Endothelial cell of umbilical vein (primary cell): ENCODE measurements at regions not wholly inside any gene's neighbourhood (a gene's known extent, or its start where the extent isn't known, plus 50 kb on each side); places are given as distances from the start of the nearest gene placed in this dataset.

Experiments used
- BruUV-seq: library from RNA; stranded (reverse); fragments of 400-500 nt; replicated peaks from 2 replicates; lab custom pipeline; 2021; lab: Mats Ljungman, UMichigan
- CTCF ChIA-PET: fragments of 300-600, 350-600 bp; sonication (Branson Sonifier 250); formaldehyde crosslinking; loops from one replicate; lab custom pipeline; 2021; ENCODE audit warnings: antibody characterized with exemption, inconsistent platforms; lab: Charles Lee
- POLR2A ChIA-PET: fragments of 300-600, 350-600 bp; sonication (Branson Sonifier 250); formaldehyde crosslinking; loops from one replicate; lab custom pipeline; 2021; ENCODE audit warnings: antibody characterized with exemption, inconsistent platforms; lab: Charles Lee
- DNase-seq: peaks from one replicate; pipeline ENCODE4 v3.0.0-alpha.2; 2011; ENCODE audit warnings: low read depth, low spot score
- FAIRE-seq: peaks from 2 replicates; lab custom pipeline; 2011; peaks lifted over from hg19 to GRCh38; lab: Jason Lieb, UNC
- H2AFZ ChIP-seq: 2 replicates; pipeline ENCODE4 v1.6.0; 2012; ENCODE audit warnings: low read depth, low read length, control low read depth, inconsistent platforms
- H3K27ac ChIP-seq: 2 replicates; pipeline ENCODE4 v1.5.1; 2011; ENCODE audit warnings: low read depth, mild to moderate bottlenecking, control low read depth, low read length, moderate library complexity; ENCODE audit not compliant: insufficient read depth
- H3K27me3 ChIP-seq, 2 experiments: 2 replicates each; pipeline versions ENCODE4 v1.6.0 to v1.6.1; 2011; ENCODE audit warnings: low read length in 2 of 2, mixed read lengths in 1 of 2; ENCODE audit not compliant: control insufficient read depth in 2 of 2, insufficient read depth in 2 of 2
- H3K36me3 ChIP-seq, 2 experiments: 2 replicates in 1 of 2; 3 replicates in 1 of 2; pipeline ENCODE4 v1.5.1; 2011; ENCODE audit warnings: low read length in 2 of 2, mild to moderate bottlenecking in 1 of 2, moderate library complexity in 1 of 2; ENCODE audit not compliant: control insufficient read depth in 2 of 2, insufficient read depth in 2 of 2; ENCODE audit errors: extremely low read depth in 1 of 2
- H3K4me1 ChIP-seq: 3 replicates; pipeline ENCODE4 v1.5.1; 2011; ENCODE audit warnings: mild to moderate bottlenecking, low read length; ENCODE audit not compliant: control insufficient read depth, insufficient read depth; ENCODE audit errors: extremely low read depth
- H3K4me2 ChIP-seq: 2 replicates; pipeline ENCODE4 v1.6.1; 2011; ENCODE audit warnings: low read length, control low read depth, mixed read lengths; ENCODE audit not compliant: insufficient read depth
- H3K4me3 ChIP-seq, 3 experiments: fragments of 200-600 bp in 1 of 3; sonication (generic), shearing (Covaris generic) in 1 of 3; replicated peaks in 1 of 3; 2 replicates each; pipeline ENCODE4 v1.5.1; 2011 to 2016; ENCODE audit warnings: control low read depth in 3 of 3, low read length in 3 of 3, mild to moderate bottlenecking in 2 of 3, inconsistent platforms in 1 of 3, low read depth in 1 of 3, moderate library complexity in 1 of 3; ENCODE audit not compliant: insufficient read depth in 1 of 3
- H3K79me2 ChIP-seq: 2 replicates; pipeline ENCODE4 v1.6.0; 2012; ENCODE audit warnings: low read length, inconsistent platforms; ENCODE audit not compliant: control insufficient read depth, insufficient read depth
- H3K9ac ChIP-seq: replicated peaks from 2 replicates; pipeline ENCODE3; 2011; ENCODE audit warnings: low read length, control low read depth; ENCODE audit not compliant: insufficient read depth; ENCODE audit errors: extremely low read depth
- H3K9me1 ChIP-seq: replicated peaks from 3 replicates; pipeline ENCODE4 v1.6.0; 2011; ENCODE audit warnings: mild to moderate bottlenecking, low read length; ENCODE audit not compliant: control insufficient read depth, insufficient read depth; ENCODE audit errors: extremely low read depth
- H3K9me3 ChIP-seq: replicated peaks from 2 replicates; pipeline ENCODE4 v1.5.1; 2012; ENCODE audit warnings: low read length, inconsistent platforms; ENCODE audit not compliant: control insufficient read depth, insufficient read depth
- H4K20me1 ChIP-seq: replicated peaks from 2 replicates; pipeline ENCODE3; 2011; ENCODE audit warnings: mild to moderate bottlenecking, low read length; ENCODE audit not compliant: control insufficient read depth, insufficient read depth; ENCODE audit errors: extremely low read depth
- CTCF ChIP-seq, 2 donors: IDR thresholded peaks; 1 replicate in 1 of 2; 2 replicates in 1 of 2; pipeline ENCODE4 v1.5.1; 2011; ENCODE audit warnings: low read length in 2 of 2, mild to moderate bottlenecking in 2 of 2, moderate library complexity in 2 of 2, control low read depth in 1 of 2, inconsistent platforms in 1 of 2, low read depth in 1 of 2; ENCODE audit not compliant: insufficient read depth in 1 of 2; ENCODE audit errors: extremely low read depth in 1 of 2
- EZH2 ChIP-seq: IDR thresholded peaks from 2 replicates; pipeline ENCODE4 v1.6.1; 2012; ENCODE audit warnings: borderline replicate concordance, low read depth, mild to moderate bottlenecking, moderate library complexity, low read length, inconsistent platforms; ENCODE audit not compliant: severe bottlenecking
- GATA2 ChIP-seq: IDR thresholded peaks from 2 replicates; pipeline ENCODE4 v1.7.0; 2011; ENCODE audit warnings: low read depth, mild to moderate bottlenecking, moderate library complexity, mixed read lengths, low read length; ENCODE audit not compliant: insufficient read length, insufficient read depth
- JUN ChIP-seq: IDR thresholded peaks from 2 replicates; pipeline ENCODE4 v1.6.1; 2011; ENCODE audit warnings: borderline replicate concordance, low read depth; ENCODE audit not compliant: insufficient read length, insufficient read depth
- MAX ChIP-seq: IDR thresholded peaks from 2 replicates; pipeline ENCODE4 v1.6.1; 2011; ENCODE audit not compliant: insufficient read depth, insufficient read length
- MYC ChIP-seq: IDR thresholded peaks from one replicate; pipeline ENCODE4 v1.6.1; 2011; ENCODE audit warnings: mild to moderate bottlenecking, low read depth, low read length
- POLR2A ChIP-seq: IDR thresholded peaks from 2 replicates; pipeline ENCODE4 v1.6.1; 2012; ENCODE audit warnings: low read depth, mild to moderate bottlenecking, control low read depth, low read length
- POLR2AphosphoS5 ChIP-seq: IDR thresholded peaks from 2 replicates; pipeline ENCODE4 v1.6.1; 2012; ENCODE audit warnings: low read depth, mild to moderate bottlenecking, control low read depth, low read length, moderate library complexity; ENCODE audit not compliant: insufficient read depth
- dilution Hi-C: fragments of 300-500 bp; cut with MboI; formaldehyde crosslinking; loops from one replicate; pipeline ENCODE4 v1.15.0; 2019; ENCODE audit warnings: low sequenced_read_pairs; ENCODE audit not compliant: extremely low pct_ligation_motif_present
- intact Hi-C: fragments of 100-400 bp; cut with micrococcal nuclease; formaldehyde crosslinking; loops from one replicate; pipeline ENCODE4 v1.10.0; 2022

GRCh38 chr14:104432611-104433231 lies 146.8 kb upstream of the C14orf180 start:
- no peak overlapping the region for H3K9ac ChIP-seq
- intact Hi-C loops (loop anchor here (10.0 kb wide), 1 partner anchor 248 kb away; no protein-coding TSS in a partner anchor), dilution Hi-C loops (no loop called here)
- H3K79me2 ChIP-seq: no peaks in the 10 kb centered on the region
- no TSS peak for BruUV-seq
- FAIRE-seq (no peak), DNase-seq (no peak)
- H3K27ac ChIP-seq: no peak overlapping the region
- H4K20me1 ChIP-seq: no peaks in the 10 kb centered on the region
- no peaks in the 10 kb centered on the region for H3K36me3 ChIP-seq
- H3K4me3 ChIP-seq: no peak overlapping the region
- no peak overlapping the region for H2AFZ ChIP-seq
- H3K27me3 ChIP-seq: no peaks in the 10 kb centered on the region
- no peaks in the 10 kb centered on the region for H3K9me1 ChIP-seq
- CTCF ChIA-PET: interaction anchor here (1.3 kb wide), 1 partner anchor 295 kb away, joined by 4 read pairs; no protein-coding TSS in a partner anchor
- POLR2A ChIA-PET: no interaction called here
- no peak for TF ChIP-seq GATA2
- TF ChIP-seq POLR2A: no peak
- TF ChIP-seq POLR2AphosphoS5: no peak
- TF ChIP-seq MYC: no peak
- TF ChIP-seq JUN: no peak
- TF ChIP-seq EZH2: no peak
- no peak for TF ChIP-seq CTCF (IDR thresholded peaks at IDR 0.05; ENCODE audit: extremely low read depth in 1 of 2, insufficient read depth in 1 of 2, low read depth in 1 of 2, low read length in 2 of 2)
- TF ChIP-seq MAX: no peak
- no peaks in the 10 kb centered on the region for H3K9me3 ChIP-seq
- H3K4me1 ChIP-seq: peaks cover 16% of the 10 kb centered on the region
- no peak overlapping the region for H3K4me2 ChIP-seq
